Keratinocyte (primary cell): ENCODE measurements at regions not wholly inside any gene's neighbourhood (a gene's known extent, or its start where the extent isn't known, plus 50 kb on each side); places are given as distances from the start of the nearest gene placed in this dataset.

Experiments
- DNase-seq: peaks from one replicate; pipeline ENCODE4 v3.0.0-alpha.2; 2011; ENCODE audit warnings: low read depth, missing footprints, low spot score
- FAIRE-seq: peaks from 2 replicates; lab custom pipeline; 2011; peaks lifted over from hg19 to GRCh38; lab: Jason Lieb, UNC
- H2AFZ ChIP-seq: 2 replicates; pipeline ENCODE4 v1.6.0; 2012; ENCODE audit warnings: low read length, control low read depth, inconsistent platforms; ENCODE audit not compliant: control insufficient read depth
- H3K27ac ChIP-seq: 2 replicates; pipeline ENCODE4 v1.5.1; 2011; ENCODE audit warnings: low read length; ENCODE audit not compliant: control insufficient read depth, insufficient read depth
- H3K27me3 ChIP-seq: 3 replicates; pipeline ENCODE4 v1.6.0; 2011; ENCODE audit warnings: low read length; ENCODE audit not compliant: control insufficient read depth, insufficient read depth; ENCODE audit errors: extremely low read depth
- H3K36me3 ChIP-seq, 2 experiments: 2 replicates in 1 of 2; 3 replicates in 1 of 2; pipeline ENCODE4 v1.5.1; 2011; ENCODE audit warnings: low read length in 2 of 2, mild to moderate bottlenecking in 1 of 2; ENCODE audit not compliant: control insufficient read depth in 2 of 2, insufficient read depth in 2 of 2; ENCODE audit errors: extremely low read depth in 1 of 2
- H3K4me1 ChIP-seq: 3 replicates; pipeline ENCODE4 v1.5.1; 2011; ENCODE audit warnings: low read length; ENCODE audit not compliant: control insufficient read depth, insufficient read depth; ENCODE audit errors: extremely low read depth
- H3K4me2 ChIP-seq: 3 replicates; pipeline ENCODE4 v1.6.0; 2011; ENCODE audit warnings: low read depth, low read length; ENCODE audit not compliant: control insufficient read depth, insufficient read depth; ENCODE audit errors: extremely low read depth
- H3K4me3 ChIP-seq, 3 experiments: fragments of 200-600 bp in 1 of 3; sonication (generic) in 1 of 3; 2 replicates in 2 of 3; 3 replicates in 1 of 3; pipeline ENCODE4 v1.5.1; 2011 to 2016; ENCODE audit warnings: low read length in 3 of 3, mild to moderate bottlenecking in 3 of 3, control low read depth in 2 of 3, inconsistent platforms in 1 of 3, low read depth in 1 of 3, mixed read lengths in 1 of 3, mixed run types in 1 of 3, moderate library complexity in 1 of 3; ENCODE audit not compliant: control insufficient read depth in 2 of 3, insufficient read depth in 2 of 3; ENCODE audit errors: extremely low read depth in 1 of 3
- H3K79me2 ChIP-seq: 2 replicates; pipeline ENCODE4 v1.6.0; 2012; ENCODE audit warnings: low read length; ENCODE audit not compliant: control insufficient read depth, insufficient read depth
- H3K9ac ChIP-seq: 3 replicates; pipeline ENCODE4 v1.6.0; 2011; ENCODE audit warnings: low read length; ENCODE audit not compliant: control insufficient read depth, insufficient read depth; ENCODE audit errors: extremely low read depth
- H3K9me1 ChIP-seq: 3 replicates; pipeline ENCODE4 v1.6.0; 2011; ENCODE audit warnings: low read length; ENCODE audit not compliant: control insufficient read depth, insufficient read depth; ENCODE audit errors: extremely low read depth
- H3K9me3 ChIP-seq: 2 replicates; pipeline ENCODE4 v1.5.1; 2012; ENCODE audit warnings: low read depth, low read length; ENCODE audit not compliant: control insufficient read depth
- H4K20me1 ChIP-seq: 3 replicates; pipeline ENCODE4 v1.6.0; 2011; ENCODE audit warnings: low read length; ENCODE audit not compliant: control insufficient read depth, insufficient read depth; ENCODE audit errors: extremely low read depth
- EZH2 ChIP-seq: IDR thresholded peaks from one replicate; pipeline ENCODE4 v1.6.1; 2012; ENCODE audit warnings: inconsistent platforms, mild to moderate bottlenecking, low read length, moderate library complexity
- dilution Hi-C: fragments of 300-500 bp; cut with MboI; formaldehyde crosslinking; loops from one replicate; pipeline ENCODE4 v1.7.0; 2020; ENCODE audit warnings: low sequenced_read_pairs; ENCODE audit not compliant: extremely low pct_ligation_motif_present
- TF ChIP-seq, protein P1 (sequence below), 3 experiments: IDR thresholded peaks in 1 of 3; conservative IDR thresholded peaks in 1 of 3; optimal IDR thresholded peaks in 1 of 3; 2 replicates in 2 of 3; 3 replicates in 1 of 3; pipeline versions ENCODE3 to v1.5.1; 2011; ENCODE audit warnings: low read length in 3 of 3, mild to moderate bottlenecking in 3 of 3, moderate library complexity in 2 of 3, control low read depth in 1 of 3, inconsistent platforms in 1 of 3; ENCODE audit not compliant: insufficient read depth in 2 of 3; ENCODE audit errors: extremely low read depth in 1 of 3

DNA sequence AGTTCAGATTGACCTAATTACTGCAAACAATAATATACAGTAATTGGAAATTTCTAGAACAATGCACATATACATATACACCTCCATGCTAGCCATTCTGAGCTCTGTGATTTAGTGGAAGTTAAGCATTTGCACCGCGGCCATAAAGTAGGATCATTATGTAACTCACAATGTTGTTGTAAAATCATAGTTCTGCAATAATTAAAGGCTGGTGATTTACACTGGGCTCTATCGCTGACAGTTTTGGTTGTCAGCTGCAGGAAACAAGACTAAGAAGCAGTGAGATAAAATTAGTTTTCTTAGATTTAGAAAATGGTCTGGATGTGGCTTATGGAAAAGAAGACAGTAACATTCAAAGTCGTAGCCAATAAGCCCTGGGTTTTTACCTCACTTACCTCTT, 776.3 kb downstream of the TMEM121 start:
- no peak for FAIRE-seq
- Histone ChIP-seq H3K27ac (no peak overlapping the region), H3K4me2 (no peak overlapping the region), H3K27me3 (no peaks in the 10 kb centered on the region), H2AFZ (no peak overlapping the region), H4K20me1 (no peaks in the 10 kb centered on the region), H3K36me3 (no peaks in the 10 kb centered on the region), H3K79me2 (no peaks in the 10 kb centered on the region), H3K4me1 (no peaks in the 10 kb centered on the region), H3K9me3 (no peaks in the 10 kb centered on the region), H3K9me1 (no peaks in the 10 kb centered on the region), H3K9ac (no peak overlapping the region), H3K4me3 (no peak overlapping the region)
- TF ChIP-seq, protein P1, sequence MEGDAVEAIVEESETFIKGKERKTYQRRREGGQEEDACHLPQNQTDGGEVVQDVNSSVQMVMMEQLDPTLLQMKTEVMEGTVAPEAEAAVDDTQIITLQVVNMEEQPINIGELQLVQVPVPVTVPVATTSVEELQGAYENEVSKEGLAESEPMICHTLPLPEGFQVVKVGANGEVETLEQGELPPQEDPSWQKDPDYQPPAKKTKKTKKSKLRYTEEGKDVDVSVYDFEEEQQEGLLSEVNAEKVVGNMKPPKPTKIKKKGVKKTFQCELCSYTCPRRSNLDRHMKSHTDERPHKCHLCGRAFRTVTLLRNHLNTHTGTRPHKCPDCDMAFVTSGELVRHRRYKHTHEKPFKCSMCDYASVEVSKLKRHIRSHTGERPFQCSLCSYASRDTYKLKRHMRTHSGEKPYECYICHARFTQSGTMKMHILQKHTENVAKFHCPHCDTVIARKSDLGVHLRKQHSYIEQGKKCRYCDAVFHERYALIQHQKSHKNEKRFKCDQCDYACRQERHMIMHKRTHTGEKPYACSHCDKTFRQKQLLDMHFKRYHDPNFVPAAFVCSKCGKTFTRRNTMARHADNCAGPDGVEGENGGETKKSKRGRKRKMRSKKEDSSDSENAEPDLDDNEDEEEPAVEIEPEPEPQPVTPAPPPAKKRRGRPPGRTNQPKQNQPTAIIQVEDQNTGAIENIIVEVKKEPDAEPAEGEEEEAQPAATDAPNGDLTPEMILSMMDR (optimal IDR thresholded peaks at IDR 0.05 in 1 of 3, IDR thresholded peaks at IDR 0.05 in 1 of 3, conservative IDR thresholded peaks at IDR 0.05 in 1 of 3; ENCODE audit: extremely low read depth in 1 of 3, insufficient read depth in 2 of 3, low read length in 3 of 3), result no peak
- no peak for DNase-seq
- dilution Hi-C loops, result no loop called here

DNA sequence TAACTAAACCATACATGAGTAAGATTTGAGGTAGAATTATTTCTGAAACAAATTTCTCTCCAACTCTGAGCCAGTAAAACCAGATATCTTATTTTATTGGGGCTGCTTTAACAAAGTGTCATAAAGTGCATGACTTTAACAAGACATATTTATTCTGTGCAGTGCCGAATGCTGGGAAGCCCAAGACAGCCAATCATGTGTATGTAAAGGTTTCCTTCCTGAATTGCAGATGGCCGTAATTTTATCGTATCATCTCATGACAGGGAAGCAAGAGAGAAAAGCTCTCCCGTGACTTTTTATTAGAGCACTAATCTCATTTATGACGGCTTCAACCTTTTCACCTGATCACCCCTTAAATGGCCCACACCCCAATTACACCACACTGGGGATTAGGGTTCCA, 777.9 kb downstream of the TMEM121 start:
- Histone ChIP-seq H3K79me2 (no peaks in the 10 kb centered on the region), H2AFZ (no peak overlapping the region), H3K9me1 (no peaks in the 10 kb centered on the region), H3K9me3 (peaks cover 2% of the 10 kb centered on the region), H4K20me1 (no peaks in the 10 kb centered on the region), H3K9ac (no peak overlapping the region), H3K27me3 (no peaks in the 10 kb centered on the region), H3K4me3 (no peak overlapping the region), H3K27ac (no peak overlapping the region), H3K4me2 (no peak overlapping the region), H3K4me1 (no peaks in the 10 kb centered on the region), H3K36me3 (no peaks in the 10 kb centered on the region)
- DNase-seq (no peak), FAIRE-seq (no peak)
- dilution Hi-C loops, result no loop called here
- TF ChIP-seq, protein P1 (optimal IDR thresholded peaks at IDR 0.05 in 1 of 3, IDR thresholded peaks at IDR 0.05 in 1 of 3, conservative IDR thresholded peaks at IDR 0.05 in 1 of 3; ENCODE audit: extremely low read depth in 1 of 3, insufficient read depth in 2 of 3, low read length in 3 of 3), result no peak
- no peak for TF ChIP-seq EZH2
